Umbilical cord (tissue), 1 donor: ENCODE measurements at regions not wholly inside any gene's neighbourhood (a gene's known extent, or its start where the extent isn't known, plus 50 kb on each side); places are given as distances from the start of the nearest gene placed in this dataset.

Experiments
- DNase-seq: peaks from one replicate; pipeline ENCODE4 v3.0.0-alpha.2; 2015; ENCODE audit warnings: low spot score

DNA sequence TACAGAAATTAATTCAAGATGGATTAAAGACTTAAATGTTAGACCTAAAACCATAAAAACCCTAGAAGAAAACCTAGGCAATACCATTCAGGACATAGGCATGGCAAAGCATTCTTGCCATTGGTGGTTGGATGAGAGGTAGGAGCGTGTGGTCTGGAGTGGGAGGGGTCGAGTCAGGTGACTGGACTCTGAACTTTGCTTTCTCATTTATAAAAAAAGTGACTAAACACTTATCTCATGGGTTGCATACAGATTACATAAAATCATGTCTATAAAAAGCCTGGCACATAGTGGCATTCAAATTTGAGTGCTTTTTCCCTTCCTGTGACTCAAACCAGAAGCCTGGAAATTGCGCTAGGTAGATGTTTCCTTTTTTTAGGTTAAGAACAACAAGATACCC is 159.7 kb upstream of the SHISA6 start:
- DNase-seq: no peak

DNA sequence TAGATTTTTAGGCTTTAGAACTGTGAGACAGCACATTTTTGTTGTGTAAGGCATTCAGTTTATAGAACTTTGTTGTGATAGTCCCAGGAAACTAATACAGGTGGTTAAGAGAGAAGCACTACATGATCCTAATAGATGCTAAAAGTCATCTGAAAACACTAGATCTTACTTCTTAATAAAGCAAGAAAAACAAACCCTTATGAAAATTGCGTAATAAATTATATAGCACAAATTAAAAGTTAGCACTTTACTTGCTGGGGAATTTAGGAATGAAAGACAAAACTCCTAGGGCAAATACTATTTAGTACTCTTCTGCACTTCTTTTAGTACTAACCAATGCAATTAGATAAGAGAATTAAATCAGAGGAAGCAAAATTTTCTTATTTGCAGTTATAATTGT is 163.3 kb upstream of the SHISA6 start:
- DNase-seq: no peak

DNA sequence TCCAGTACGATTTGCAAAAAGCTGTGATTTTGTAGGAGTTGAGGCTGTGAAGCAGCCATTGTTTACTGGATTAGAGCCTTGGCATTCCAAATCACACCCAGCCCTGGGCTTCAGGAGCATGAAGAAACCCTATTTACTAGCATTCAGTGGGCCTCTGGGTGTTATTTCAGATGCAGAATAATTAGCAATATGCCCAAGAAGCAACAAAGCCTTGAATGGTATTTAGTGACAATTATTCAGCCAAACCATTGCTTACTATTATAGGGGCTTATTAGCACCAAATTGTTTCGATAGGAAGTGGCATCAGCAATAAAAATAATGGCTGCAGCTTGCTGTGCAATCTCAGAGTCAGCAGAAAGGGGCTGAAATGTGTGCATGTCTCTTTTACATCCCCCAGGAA is 166.6 kb upstream of the SHISA6 start:
- no peak for DNase-seq

DNA sequence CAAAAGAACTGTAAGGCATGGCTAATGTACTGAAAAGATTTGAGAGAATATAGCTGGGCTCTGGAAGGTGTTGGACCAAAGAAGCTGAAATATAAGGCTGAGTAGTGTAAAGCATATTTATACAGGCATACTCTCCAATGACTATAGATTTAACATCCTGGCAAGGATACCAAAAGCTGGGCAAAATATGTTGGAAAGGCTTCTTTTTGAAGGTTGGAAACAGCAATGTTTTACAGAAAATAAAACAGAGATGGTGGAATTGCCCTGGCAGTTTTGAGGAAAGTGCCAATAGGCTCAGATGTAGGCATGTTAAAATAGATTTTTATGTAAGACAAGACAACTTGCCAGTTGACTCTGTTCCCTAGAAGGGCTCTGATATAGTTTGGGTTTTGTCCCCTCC is 184.1 kb upstream of the SHISA6 start:
- DNase-seq: no peak

DNA sequence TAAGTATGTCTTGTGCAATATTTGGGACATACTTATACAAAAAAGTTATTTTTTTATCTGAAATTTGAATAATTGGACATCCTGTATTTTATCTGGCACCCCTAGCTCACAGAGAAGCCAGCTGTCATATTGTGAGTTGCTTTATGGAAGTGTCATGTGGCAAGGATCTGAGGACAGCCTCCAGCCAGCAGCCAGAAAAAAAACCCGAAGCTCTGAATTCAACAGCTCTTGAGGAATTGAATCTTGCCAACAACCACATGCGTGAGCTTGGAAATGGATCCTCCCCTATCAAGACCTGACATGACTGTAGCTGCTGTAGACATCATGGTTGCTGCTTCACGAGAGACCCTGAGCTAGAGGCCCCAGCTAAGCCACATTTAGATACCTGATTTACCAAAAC is 187.2 kb upstream of the SHISA6 start:
- DNase-seq: no peak

DNA sequence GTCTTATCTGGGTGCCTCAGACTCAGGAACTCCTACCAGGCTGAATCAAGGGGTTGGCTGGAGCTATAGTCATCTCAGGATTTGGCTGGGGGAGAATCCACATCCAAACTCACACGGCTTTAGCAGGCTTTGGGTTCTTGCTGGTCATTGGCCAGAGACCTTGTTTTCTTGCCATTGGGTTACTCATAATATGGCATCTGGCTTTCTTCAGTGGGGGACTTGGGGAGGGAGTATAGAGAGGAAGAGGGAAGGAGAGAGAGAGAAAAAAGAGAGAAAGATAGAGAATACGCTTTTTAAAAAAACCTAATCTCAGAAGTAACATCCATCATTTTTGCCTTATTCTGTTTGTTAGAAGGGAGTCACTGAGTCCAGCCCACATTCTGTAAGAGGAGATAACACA is 191.5 kb upstream of the SHISA6 start:
- peak; percentile 93 for DNase-seq

DNA sequence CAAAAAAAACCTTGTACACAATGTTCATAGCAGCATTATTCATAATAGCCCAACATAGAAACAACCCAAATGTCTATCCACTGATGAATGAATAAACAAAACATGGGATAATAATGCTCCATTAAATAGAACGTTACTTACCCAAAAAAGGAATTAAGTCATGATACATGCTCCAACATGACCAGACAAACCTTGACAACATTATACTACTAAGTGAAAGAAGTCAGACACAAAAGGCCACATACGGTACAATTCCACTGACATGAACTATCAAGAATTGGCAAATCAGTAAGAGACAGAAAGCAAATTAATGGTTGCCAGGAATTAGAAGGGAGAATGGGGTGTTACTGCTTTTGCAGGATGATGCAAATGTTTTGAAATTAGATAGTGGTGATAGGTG is 193.8 kb upstream of the SHISA6 start:
- no peak for DNase-seq

DNA sequence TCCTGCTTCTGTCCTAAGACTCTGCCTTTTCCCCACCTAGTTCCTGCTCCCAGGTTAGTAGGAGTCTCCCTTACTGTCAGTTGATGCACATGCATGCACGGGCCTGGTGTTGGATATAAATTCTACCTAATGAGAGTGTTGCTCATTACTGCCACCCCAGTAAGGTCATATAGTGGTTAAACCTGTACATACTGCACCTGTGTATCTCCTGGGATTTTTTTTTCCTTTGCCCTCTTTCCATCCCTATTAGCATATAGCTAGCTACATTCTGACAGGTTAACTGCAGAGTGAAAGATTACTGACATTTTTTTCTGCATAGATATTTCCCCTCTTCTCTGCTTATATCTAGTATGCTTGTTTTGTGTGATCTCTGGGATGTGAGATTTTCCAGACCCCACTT is 201.5 kb upstream of the PIRT start:
- peak; percentile 45 for DNase-seq

DNA sequence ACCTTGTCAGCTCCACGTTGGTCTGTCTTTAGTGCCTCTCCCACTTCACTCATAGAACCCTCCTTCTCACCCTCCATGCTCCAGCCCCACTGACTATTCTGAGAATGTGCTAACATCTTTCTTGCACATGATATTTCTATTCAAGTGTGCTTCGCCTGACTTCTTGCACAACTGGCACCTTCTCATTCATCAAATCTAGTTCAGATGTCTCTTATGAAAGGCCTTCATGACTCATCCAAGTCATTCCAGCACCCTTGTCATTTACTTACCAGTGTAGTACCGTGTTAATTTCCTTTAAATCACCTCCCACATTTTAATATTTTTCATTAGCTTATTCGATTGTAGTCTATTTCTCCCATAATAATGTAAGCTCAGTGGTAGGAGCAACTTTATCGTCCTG is 197.8 kb upstream of the PIRT start:
- peak; percentile 23 for DNase-seq

DNA sequence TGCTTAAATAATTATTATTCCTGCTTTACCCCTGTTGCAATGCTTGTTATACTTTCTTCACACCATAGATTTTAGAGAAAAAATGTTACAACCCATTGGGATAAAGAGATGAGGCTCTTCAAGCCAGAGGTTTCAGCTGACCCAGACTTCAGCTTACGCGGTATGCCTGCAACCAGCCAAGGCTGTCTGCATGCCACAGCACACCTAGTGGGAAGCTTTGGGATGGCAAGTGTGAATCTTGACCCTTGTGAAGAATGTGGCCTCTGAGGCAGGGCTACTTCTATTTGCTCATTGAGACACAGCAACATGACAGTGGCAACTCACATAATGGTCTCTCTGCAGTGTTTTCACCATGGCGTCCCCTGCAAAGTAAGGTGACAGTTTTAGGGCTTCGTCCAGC is 193.9 kb upstream of the PIRT start:
- DNase-seq: no peak

DNA sequence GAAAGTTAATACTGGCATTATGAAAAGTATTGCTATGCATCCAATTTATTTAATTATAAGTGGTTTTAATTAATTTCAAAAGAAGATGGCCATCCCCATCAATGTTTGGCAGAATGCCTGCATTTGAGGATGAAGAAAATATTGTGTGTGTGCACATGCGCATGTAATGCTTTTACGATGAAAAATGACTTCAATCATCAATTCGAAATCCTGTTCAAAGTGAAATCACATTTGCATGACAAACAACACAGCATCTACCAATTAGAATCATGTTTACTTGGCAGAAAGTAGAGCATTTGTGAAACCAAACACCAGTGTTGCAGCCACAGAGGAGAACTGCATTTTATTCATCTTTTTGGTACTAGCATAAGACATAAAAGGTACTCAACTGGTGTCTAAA is 191.9 kb upstream of the PIRT start:
- no peak for DNase-seq

DNA sequence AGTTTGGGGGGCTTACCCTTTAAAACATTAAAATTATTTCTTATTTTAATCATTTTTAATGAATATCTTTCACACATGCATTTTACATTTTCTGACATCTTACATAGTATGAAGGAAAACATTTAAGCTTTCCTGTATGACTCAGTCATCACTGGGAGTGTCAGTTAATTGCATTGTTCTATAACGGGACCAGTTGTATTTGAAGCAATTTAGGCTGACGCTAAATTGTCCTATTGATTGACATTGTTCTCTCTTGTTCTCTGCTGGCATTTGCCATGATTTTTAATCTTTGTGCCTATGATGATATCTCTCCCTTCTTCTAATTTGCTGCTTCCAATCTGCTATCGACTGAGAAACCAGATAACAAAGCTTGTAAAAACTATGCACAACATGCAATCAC is 190.5 kb upstream of the PIRT start:
- no peak for DNase-seq

DNA sequence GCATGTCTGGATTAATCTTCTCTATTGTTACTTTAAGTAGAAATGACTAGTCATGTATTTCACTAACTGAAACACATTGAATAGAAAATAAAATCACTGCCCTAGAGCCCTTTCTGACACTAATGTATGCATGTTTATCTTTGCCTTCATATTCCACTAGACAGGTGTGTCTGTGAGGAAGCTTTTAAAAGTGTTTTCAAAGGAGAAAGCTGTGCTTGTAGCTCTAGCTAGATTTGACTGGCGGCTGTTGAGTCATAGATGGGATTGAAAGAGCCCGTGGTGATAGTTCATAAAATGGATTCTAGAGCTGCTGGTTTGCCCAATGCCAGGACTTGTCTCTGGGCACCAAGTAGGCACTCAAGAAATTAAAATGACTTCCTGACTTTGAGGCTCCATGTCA is 189.0 kb upstream of the PIRT start:
- DNase-seq: no peak

DNA sequence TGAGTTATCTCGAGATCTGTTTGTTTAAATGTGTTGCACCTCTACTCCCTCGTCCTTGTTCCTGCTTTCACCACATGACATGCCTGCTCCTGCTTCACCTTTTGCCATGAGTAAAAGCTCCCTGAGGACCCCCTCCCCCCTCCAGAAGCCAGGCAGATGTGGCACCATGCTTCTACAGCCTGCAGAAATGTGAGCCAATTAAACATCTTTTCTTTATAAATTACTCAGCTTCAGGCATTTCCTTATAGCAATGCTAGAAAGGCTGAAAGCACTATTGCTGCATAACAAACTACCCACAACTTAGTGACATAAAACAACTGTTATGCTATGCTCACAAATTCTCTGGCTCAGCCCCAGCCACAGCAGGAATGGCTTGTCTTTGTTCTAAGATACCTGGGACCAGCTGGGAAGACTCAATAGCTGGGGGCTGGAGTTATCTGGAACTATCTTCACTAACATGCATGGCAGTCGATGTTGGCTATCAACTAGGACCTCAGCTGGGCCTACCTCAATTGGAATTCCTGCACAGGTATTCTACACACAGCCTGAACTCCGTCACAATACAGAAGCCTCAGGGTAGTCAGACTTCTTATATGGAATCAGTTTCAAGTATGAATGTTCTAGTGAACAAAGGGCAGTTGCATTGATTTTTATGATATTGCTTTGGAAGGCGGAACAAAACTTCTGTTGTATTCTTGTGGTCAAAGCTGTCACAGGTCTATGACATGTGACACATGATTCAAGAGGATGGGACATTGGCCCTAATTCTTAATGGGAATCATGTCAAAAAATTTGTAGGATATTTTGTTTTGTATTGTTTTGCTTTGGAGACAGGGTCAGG is 186.0 kb upstream of the PIRT start:
- DNase-seq: no peak

DNA sequence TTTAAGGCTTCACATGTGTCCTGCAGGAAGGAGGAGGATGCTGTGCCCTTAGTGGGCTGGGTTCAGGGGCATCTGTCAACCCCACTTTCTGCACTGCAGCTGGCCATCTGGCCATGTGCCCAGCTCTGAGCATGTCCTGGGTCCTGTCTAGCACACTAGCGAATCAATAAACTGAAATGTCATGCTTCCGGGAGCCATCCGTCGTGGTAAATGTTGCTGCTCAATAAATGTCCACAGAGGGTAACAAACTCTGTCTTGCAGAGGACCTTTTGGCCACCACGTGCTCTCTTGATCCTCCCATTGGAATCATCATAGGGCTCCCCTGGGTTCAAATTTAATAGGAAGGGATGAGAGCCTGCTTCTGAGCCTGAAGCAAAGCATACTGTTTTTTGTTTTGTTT is 168.6 kb upstream of the PIRT start:
- no peak for DNase-seq

DNA sequence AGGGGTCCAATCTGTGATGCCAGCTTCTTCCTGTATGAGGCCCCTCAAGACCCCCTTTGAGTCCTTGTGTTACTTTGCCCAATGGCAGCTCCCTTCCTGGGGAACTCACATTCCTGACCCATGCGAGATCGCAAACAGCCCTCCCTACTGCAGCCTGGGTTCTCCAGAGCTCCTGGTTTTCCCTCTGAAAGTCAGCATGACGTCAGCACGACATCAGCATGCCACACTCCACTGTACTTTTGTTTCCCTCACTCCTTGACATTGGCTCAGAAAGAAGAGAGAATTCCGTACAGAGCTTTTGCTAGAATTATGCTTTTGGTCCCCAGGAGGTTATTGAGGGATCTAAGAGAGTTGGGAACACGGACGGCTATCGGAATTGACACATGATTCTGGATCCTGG is 168.1 kb upstream of the PIRT start:
- no peak for DNase-seq

DNA sequence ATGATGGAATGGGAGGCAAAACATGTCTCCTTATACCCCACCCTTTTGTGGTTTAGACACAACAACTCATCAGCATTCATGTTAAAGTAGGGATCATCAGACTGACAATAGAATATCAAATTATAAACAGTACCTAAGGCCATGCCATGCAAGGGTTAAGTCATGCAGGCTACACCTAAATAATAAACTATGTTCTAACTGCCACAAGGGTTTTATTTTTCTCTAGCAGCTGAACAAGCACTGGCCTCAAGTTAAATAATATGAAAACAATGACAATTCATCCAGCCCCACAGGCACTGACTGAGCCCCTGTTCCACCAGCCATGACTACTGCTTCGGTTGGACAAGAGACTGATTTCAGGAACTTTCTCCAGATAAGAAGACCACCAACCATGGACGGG is 164.5 kb upstream of the PIRT start:
- DNase-seq: no peak

DNA sequence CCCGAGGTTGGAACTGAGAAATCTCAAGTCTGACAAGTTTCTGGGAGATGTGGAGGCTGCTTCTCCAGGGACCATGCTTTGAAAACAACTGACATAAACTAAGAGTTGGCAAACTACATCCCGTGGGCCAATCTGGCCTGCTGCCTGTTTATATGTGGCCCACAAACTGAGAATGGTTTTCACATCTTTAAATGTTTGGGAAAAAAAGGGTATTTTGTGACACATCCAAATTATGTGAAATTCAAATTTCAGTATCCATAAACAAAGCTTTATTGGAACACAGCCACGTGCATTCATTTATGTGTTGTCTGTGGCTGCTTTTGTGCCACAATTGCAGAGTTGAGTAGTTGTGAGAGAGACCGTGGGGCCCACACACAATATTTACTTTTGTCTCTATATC is 163.8 kb upstream of the PIRT start:
- no peak for DNase-seq

DNA sequence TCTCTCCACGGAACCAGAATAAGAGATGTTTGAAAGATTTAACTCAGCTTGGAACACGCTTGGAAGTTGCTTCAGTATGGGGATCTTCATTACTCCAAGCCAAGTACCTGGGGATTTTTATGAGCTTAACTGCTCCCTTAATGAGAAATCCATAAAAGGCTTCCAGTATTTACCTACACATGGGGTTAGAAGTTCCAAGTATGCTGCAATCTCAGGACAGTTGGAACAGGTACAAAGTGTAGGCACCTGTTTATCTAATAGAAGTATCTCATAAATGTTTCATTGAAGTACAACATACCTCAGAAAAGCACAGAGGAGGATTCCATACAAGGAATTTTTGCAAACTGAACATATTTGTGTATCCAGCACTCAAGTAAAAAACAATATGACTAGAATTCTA is 161.6 kb upstream of the PIRT start:
- no peak for DNase-seq

DNA sequence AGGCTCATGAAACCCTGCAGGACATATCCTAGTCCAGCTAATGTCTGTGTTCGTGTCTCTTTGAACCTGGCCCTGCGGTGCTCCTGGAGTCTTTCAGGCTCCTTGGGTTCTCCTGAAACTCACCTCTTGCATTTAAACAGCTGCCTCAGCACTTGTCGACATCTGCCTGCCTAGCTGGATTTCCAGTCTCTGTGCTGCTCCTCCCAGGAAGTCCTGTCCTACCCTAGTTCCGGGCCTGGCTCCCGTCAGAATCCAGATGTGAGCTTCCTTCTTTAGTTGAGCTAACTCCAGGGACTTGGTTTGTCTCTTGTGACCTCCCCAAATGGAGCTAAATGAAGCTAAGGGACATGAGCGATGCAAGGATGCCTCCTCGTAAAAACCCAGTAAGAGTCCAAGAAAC is 155.2 kb upstream of the PIRT start:
- DNase-seq: no peak

DNA sequence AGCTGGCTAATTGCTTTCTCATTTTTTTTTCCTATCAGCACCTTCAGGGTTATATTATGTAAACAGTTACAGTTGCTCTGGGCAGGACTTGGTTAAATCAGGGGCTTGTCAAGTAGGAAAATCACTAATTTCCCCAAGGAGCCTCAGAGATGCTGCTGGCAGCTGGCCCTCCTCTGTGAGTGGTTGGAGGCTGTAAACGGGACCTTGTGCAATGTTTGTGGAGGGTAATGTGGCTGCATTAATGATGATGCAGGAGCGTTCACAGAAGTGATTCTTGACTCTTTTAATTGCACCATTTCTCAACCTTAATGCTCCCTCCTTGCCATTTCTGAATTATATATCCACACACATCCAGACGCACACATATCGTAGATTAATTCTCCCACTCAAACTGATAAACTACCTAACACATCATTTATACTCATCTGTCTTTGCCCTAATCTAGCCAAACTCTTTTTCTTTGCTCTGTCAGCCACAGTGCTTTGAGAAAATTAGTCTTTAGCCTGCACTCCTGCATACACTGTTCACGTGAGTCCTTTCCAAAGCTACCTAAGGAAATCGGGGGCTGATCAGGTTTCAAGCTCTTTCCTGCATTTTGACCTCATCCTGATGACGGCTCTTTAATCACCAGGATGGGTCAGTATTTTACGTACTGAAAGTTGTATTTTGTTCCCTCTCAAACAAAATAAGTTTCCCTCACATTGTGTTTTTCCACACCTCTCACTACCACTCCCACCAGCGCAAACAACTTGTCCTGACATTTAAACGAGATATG is 154.4 kb upstream of the PIRT start:
- no peak for DNase-seq

DNA sequence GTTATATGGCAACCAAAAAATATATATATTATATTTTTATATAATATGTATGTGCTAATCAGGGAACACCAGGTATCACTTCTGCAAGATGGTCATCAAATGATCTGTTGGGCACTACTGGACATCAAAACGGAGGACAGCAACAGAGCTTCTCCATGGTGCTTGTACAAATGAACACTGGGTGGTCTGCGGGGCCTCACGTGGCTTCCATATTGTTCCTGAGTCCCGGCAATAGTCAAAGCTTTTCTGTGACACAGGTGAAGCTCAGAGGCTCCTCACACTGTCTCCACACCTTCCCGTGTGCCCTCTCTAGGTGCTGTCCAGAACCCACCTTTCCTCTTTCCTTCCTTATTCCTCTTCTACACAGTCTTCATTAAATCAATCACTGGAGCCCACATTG is 149.9 kb upstream of the PIRT start:
- DNase-seq: no peak

DNA sequence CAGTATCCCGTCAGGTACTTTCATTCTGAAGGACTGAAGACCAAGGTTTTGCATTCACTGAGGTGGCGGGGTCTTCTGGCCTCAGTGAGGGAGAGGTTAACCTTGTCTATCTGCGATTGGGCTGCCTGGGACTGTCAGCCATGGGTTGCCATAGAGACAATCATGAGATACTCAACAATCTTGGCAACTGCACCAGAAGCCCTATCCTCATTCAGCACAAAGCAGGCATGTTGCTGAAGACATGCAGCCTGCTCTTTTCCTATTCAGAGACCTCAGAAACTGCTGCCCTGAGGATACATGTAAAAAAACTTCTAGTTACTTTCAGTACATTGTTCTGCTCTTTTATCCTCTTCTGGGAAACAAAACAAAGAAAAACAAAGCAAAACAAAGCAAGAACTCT is 146.3 kb upstream of the PIRT start:
- DNase-seq: no peak
